OCI-LY7 (cell line): ENCODE measurements at regions not wholly inside any gene's neighbourhood (a gene's known extent, or its start where the extent isn't known, plus 50 kb on each side); places are given as distances from the start of the nearest gene placed in this dataset.

Experiments
- BruUV-seq: library from RNA; stranded (reverse); fragments of 400-500 nt; replicated peaks from 2 replicates; lab custom pipeline; 2021; lab: Mats Ljungman, UMichigan
- CTCF ChIA-PET: fragments of 300-600 bp; sonication (Branson Sonifier 250); formaldehyde crosslinking; loops from one replicate; lab custom pipeline; 2022; ENCODE audit warnings: antibody characterized with exemption; ENCODE audit not compliant: unreplicated experiment; lab: Charles Lee
- POLR2A ChIA-PET: fragments of 300-600 bp; sonication (Branson Sonifier 250); formaldehyde crosslinking; loops from one replicate; lab custom pipeline; 2022; ENCODE audit warnings: antibody characterized with exemption; lab: Charles Lee
- DNase-seq: peaks from one replicate; pipeline ENCODE4 v3.0.0-alpha.2; 2015; ENCODE audit warnings: low spot score
- H2AFZ ChIP-seq: fragments of 200-600 bp; sonication (generic), shearing (Covaris generic); 2 replicates; pipeline ENCODE4 v1.6.1; 2014; ENCODE audit warnings: mild to moderate bottlenecking, antibody characterized with exemption, low read length, moderate library complexity
- H3K27ac ChIP-seq: fragments of 200-600 bp; sonication (generic); 2 replicates; pipeline ENCODE4 v1.5.1; 2014; ENCODE audit warnings: mixed run types, low read depth, mild to moderate bottlenecking, moderate library complexity, low read length, inconsistent platforms; ENCODE audit not compliant: poor library complexity, severe bottlenecking
- H3K36me3 ChIP-seq: fragments of 200-600 bp; sonication (generic); 2 replicates; pipeline ENCODE4 v1.6.1; 2014; ENCODE audit warnings: mild to moderate bottlenecking, antibody characterized with exemption, low read length, moderate library complexity, mixed read lengths; ENCODE audit not compliant: insufficient read depth
- H3K4me1 ChIP-seq: fragments of 200-600 bp; sonication (generic); 2 replicates; pipeline ENCODE4 v1.5.1; 2014; ENCODE audit warnings: mild to moderate bottlenecking, low read length; ENCODE audit not compliant: insufficient read depth, poor library complexity, severe bottlenecking
- H3K4me2 ChIP-seq: fragments of 200-600 bp; sonication (generic); 2 replicates; pipeline ENCODE4 v1.6.1; 2014; ENCODE audit warnings: mild to moderate bottlenecking, low read length
- H3K4me3 ChIP-seq: fragments of 200-600 bp; sonication (generic); 2 replicates; pipeline ENCODE4 v1.5.1; 2014; ENCODE audit warnings: mild to moderate bottlenecking, low read depth, low read length; ENCODE audit not compliant: poor library complexity, severe bottlenecking
- H3K79me2 ChIP-seq: fragments of 200-600 bp; sonication (generic); 2 replicates; pipeline ENCODE4 v1.6.1; 2016; ENCODE audit warnings: low read depth, mild to moderate bottlenecking, low read length, moderate library complexity, mixed read lengths; ENCODE audit not compliant: insufficient read depth
- H3K9me2 ChIP-seq: fragments of 200-600 bp; sonication (generic); 2 replicates; pipeline ENCODE4 v1.6.1; 2016; ENCODE audit warnings: mild to moderate bottlenecking, low read length, mixed read lengths; ENCODE audit not compliant: insufficient read depth
- H3K9me3 ChIP-seq: fragments of 200-600 bp; sonication (generic); 2 replicates; pipeline ENCODE4 v1.6.1; 2014; ENCODE audit warnings: mild to moderate bottlenecking, mixed run types, low read length, mixed read lengths
- H4K20me1 ChIP-seq: fragments of 200-600 bp; sonication (generic); 2 replicates; pipeline ENCODE4 v1.6.1; 2014; ENCODE audit warnings: mild to moderate bottlenecking, antibody characterized with exemption, low read length, moderate library complexity, mixed read lengths; ENCODE audit not compliant: insufficient read depth
- CTCF ChIP-seq: fragments of 200-600 bp; sonication (generic); conservative IDR thresholded peaks from 2 replicates; pipeline ENCODE4 v1.5.1; 2014; ENCODE audit warnings: mild to moderate bottlenecking, antibody characterized with exemption, low read length, moderate library complexity, mixed read lengths
- EZH2phosphoT487 ChIP-seq: fragments of 200-600 bp; sonication (generic); IDR thresholded peaks from 2 replicates; pipeline ENCODE4 v1.6.1; 2018; ENCODE audit warnings: low read depth, borderline replicate concordance, mild to moderate bottlenecking, mixed run types, antibody characterized with exemption, low read length, moderate library complexity, mixed read lengths
- intact Hi-C: fragments of 100-400 bp; cut with micrococcal nuclease; formaldehyde crosslinking; loops from one replicate; pipeline ENCODE4 v1.10.0; 2022; ENCODE audit not compliant: unreplicated experiment

GRCh38 chr6:22749696-22750095 lies 180.3 kb downstream of the HDGFL1 start:
- BruUV-seq, result no TSS peak
- Histone ChIP-seq H3K4me3 (no peak overlapping the region), H3K4me1 (no peaks in the 10 kb centered on the region), H3K9me2 (no peaks in the 10 kb centered on the region), H4K20me1 (no peaks in the 10 kb centered on the region), H3K4me2 (no peak overlapping the region), H3K79me2 (no peaks in the 10 kb centered on the region), H3K27ac (no peak overlapping the region), H3K36me3 (no peaks in the 10 kb centered on the region), H3K9me3 (no peaks in the 10 kb centered on the region), H2AFZ (no peak overlapping the region)
- intact Hi-C loops, result no loop called here
- ChIA-PET CTCF (no interaction called here), POLR2A (no interaction called here)
- TF ChIP-seq EZH2phosphoT487, result no peak
- TF ChIP-seq CTCF, result no peak
- no peak for DNase-seq

GRCh38 chr6:22751223-22751622 lies 181.9 kb downstream of the HDGFL1 start:
- Histone ChIP-seq H3K9me3 (no peaks in the 10 kb centered on the region), H3K36me3 (no peaks in the 10 kb centered on the region), H3K9me2 (no peaks in the 10 kb centered on the region), H3K4me1 (no peaks in the 10 kb centered on the region), H3K4me3 (no peak overlapping the region), H3K27ac (no peak overlapping the region), H4K20me1 (no peaks in the 10 kb centered on the region), H3K79me2 (no peaks in the 10 kb centered on the region), H2AFZ (no peak overlapping the region), H3K4me2 (no peak overlapping the region)
- POLR2A ChIA-PET, result no interaction called here
- CTCF ChIA-PET, result no interaction called here
- no peak for TF ChIP-seq EZH2phosphoT487
- no peak for TF ChIP-seq CTCF
- BruUV-seq, result no TSS peak
- DNase-seq, result no peak
- intact Hi-C loops, result no loop called here

- BruUV-seq, result no TSS peak
- H3K9me3 ChIP-seq, result no peaks in the 10 kb centered on the region
- CTCF ChIA-PET, result no interaction called here
- intact Hi-C loops, result no loop called here
- H3K27ac ChIP-seq, result no peak overlapping the region
- no peak overlapping the region for H2AFZ ChIP-seq
- no peak overlapping the region for H3K4me2 ChIP-seq
- no peaks in the 10 kb centered on the region for H4K20me1 ChIP-seq
- no peaks in the 10 kb centered on the region for H3K36me3 ChIP-seq
- H3K4me3 ChIP-seq, result no peak overlapping the region
- no peaks in the 10 kb centered on the region for H3K4me1 ChIP-seq
- POLR2A ChIA-PET, result interaction anchor here (0.6 to 0.7 kb wide), 2 partner anchors 1622 to 1734 kb away, joined by 3 read pairs; no protein-coding TSS in a partner anchor
- H3K9me2 ChIP-seq, result no peaks in the 10 kb centered on the region
- no peak for DNase-seq
- H3K79me2 ChIP-seq, result no peaks in the 10 kb centered on the region
- TF ChIP-seq CTCF, result no peak
- TF ChIP-seq EZH2phosphoT487, result no peak
These were observed 183.2 kb downstream of the HDGFL1 start for GRCh38 chr6:22752522-22752921.
